Loucy (cell line): ENCODE measurements at regions not wholly inside any gene's neighbourhood (a gene's known extent, or its start where the extent isn't known, plus 50 kb on each side); places are given as distances from the start of the nearest gene placed in this dataset.

Experiments used
- H2AFZ ChIP-seq: fragments of 200-600 bp; sonication (generic); 2 replicates; pipeline ENCODE4 v1.6.0; 2016; ENCODE audit warnings: antibody characterized with exemption, mild to moderate bottlenecking, low read length, moderate library complexity
- H3F3A ChIP-seq: fragments of 200-600 bp; 2 replicates; pipeline ENCODE4 v1.6.0; 2016; ENCODE audit warnings: antibody characterized with exemption, low read depth, mild to moderate bottlenecking
- H3K27me3 ChIP-seq: fragments of 200-600 bp; sonication (generic); 2 replicates; pipeline ENCODE4 v1.6.1; 2014; ENCODE audit warnings: low read length, mild to moderate bottlenecking; ENCODE audit not compliant: insufficient read depth, poor library complexity, severe bottlenecking
- H3K36me3 ChIP-seq: fragments of 200-600 bp; sonication (generic); 2 replicates; pipeline ENCODE4 v1.6.1; 2016; ENCODE audit warnings: low read length; ENCODE audit not compliant: insufficient read depth
- H3K4me1 ChIP-seq: fragments of 200-600 bp; sonication (generic); 2 replicates; pipeline ENCODE4 v1.5.1; 2014; ENCODE audit warnings: low read length, mild to moderate bottlenecking; ENCODE audit not compliant: insufficient read depth, poor library complexity, severe bottlenecking
- H3K4me2 ChIP-seq: fragments of 200-600 bp; sonication (generic); 2 replicates; pipeline ENCODE4 v1.6.0; 2014; ENCODE audit warnings: antibody characterized with exemption, low read length, low read depth, mild to moderate bottlenecking; ENCODE audit not compliant: poor library complexity, severe bottlenecking
- H3K4me3 ChIP-seq: fragments of 200-600 bp; sonication (generic); 2 replicates; pipeline ENCODE4 v1.5.1; 2014; ENCODE audit warnings: low read length, mild to moderate bottlenecking, mixed read lengths; ENCODE audit not compliant: poor library complexity, severe bottlenecking
- H3K79me2 ChIP-seq: fragments of 200-600 bp; sonication (generic); 2 replicates; pipeline ENCODE4 v1.6.1; 2014; ENCODE audit warnings: low read length; ENCODE audit not compliant: insufficient read depth
- H3K9ac ChIP-seq: fragments of 200-600 bp; sonication (generic); 2 replicates; pipeline ENCODE4 v1.6.0; 2014; ENCODE audit warnings: mild to moderate bottlenecking, low read depth, low read length, moderate library complexity; ENCODE audit not compliant: poor library complexity, severe bottlenecking
- H3K9me2 ChIP-seq: fragments of 200-600 bp; sonication (generic); replicated peaks from 2 replicates; pipeline ENCODE4 v1.6.1; 2016; ENCODE audit warnings: low read depth, low read length, mixed read lengths
- H3K9me3 ChIP-seq: fragments of 200-600 bp; sonication (generic); 2 replicates; pipeline ENCODE4 v1.6.1; 2014; ENCODE audit warnings: mild to moderate bottlenecking, antibody characterized with exemption, low read length, low read depth; ENCODE audit not compliant: insufficient read depth
- H4K20me1 ChIP-seq: fragments of 200-600 bp; sonication (generic); 2 replicates; pipeline ENCODE4 v1.6.0; 2014; ENCODE audit warnings: antibody characterized with exemption, low read length, mild to moderate bottlenecking; ENCODE audit not compliant: insufficient read depth, poor library complexity, severe bottlenecking
- CTCF ChIP-seq: fragments of 200-600 bp; sonication (generic); conservative IDR thresholded peaks from 2 replicates; pipeline ENCODE4 v1.5.1; 2014; ENCODE audit warnings: mild to moderate bottlenecking, antibody characterized with exemption, low read length
- EZH2phosphoT487 ChIP-seq: fragments of 200-600 bp; IDR thresholded peaks from 2 replicates; pipeline ENCODE4 v1.6.1; 2018; ENCODE audit warnings: antibody characterized with exemption, mild to moderate bottlenecking, moderate library complexity, borderline replicate concordance

- TF ChIP-seq EZH2phosphoT487 (no peak), CTCF (no peak)
- Histone ChIP-seq H3F3A (no peaks in the 10 kb centered on the region), H4K20me1 (no peaks in the 10 kb centered on the region), H3K4me2 (no peak overlapping the region), H3K36me3 (no peaks in the 10 kb centered on the region), H3K4me3 (no peak overlapping the region), H3K79me2 (no peaks in the 10 kb centered on the region; the same call in 1 of the 2 replicates), H3K9me2 (no peaks in the 10 kb centered on the region), H3K27me3 (no peaks in the 10 kb centered on the region), H3K9me3 (no peaks in the 10 kb centered on the region), H2AFZ (no peak overlapping the region), H3K9ac (no peak overlapping the region), H3K4me1 (peaks cover 25% of the 10 kb centered on the region)
Observed at GRCh38 chr17:77280304-77281121, 139.7 kb downstream of the SEC14L1 start.

GRCh38 chr17:77281122-77281903 is 140.5 kb downstream of the SEC14L1 start:
- H2AFZ ChIP-seq = peak overlapping the region; percentile 88
- no peaks in the 10 kb centered on the region for H4K20me1 ChIP-seq
- no peaks in the 10 kb centered on the region for H3K9me3 ChIP-seq
- no peaks in the 10 kb centered on the region for H3K36me3 ChIP-seq
- H3K27me3 ChIP-seq = no peaks in the 10 kb centered on the region
- H3K9me2 ChIP-seq = no peaks in the 10 kb centered on the region
- peak overlapping the region; percentile 97 for H3K4me2 ChIP-seq
- TF ChIP-seq EZH2phosphoT487 (no peak), CTCF (peak; percentile 35; the same call in 1 of the 2 replicates)
- peaks cover 31% of the 10 kb centered on the region for H3K4me1 ChIP-seq
- peak overlapping the region; percentile 80 for H3K9ac ChIP-seq
- peak overlapping the region; percentile 87 for H3K4me3 ChIP-seq
- no peaks in the 10 kb centered on the region; the same call in 1 of the 2 replicates for H3K79me2 ChIP-seq
- no peaks in the 10 kb centered on the region for H3F3A ChIP-seq

GRCh38 chr17:77281904-77282367 is 141.2 kb downstream of the SEC14L1 start:
- Histone ChIP-seq H3K9ac (peak overlapping the region; percentile 80), H2AFZ (peak overlapping the region; percentile 88; the same call in 1 of the 2 replicates), H3K9me2 (no peaks in the 10 kb centered on the region)

More at GRCh38 chr17:77281904-77282367, 141.2 kb downstream of the SEC14L1 start:
- Histone ChIP-seq H3K9me3 (no peaks in the 10 kb centered on the region), H3K4me3 (peak overlapping the region; percentile 87), H3K4me2 (peak overlapping the region; percentile 97), H3K27me3 (no peaks in the 10 kb centered on the region), H3K79me2 (no peaks in the 10 kb centered on the region; the same call in 1 of the 2 replicates), H4K20me1 (no peaks in the 10 kb centered on the region), H3K4me1 (peaks cover 31% of the 10 kb centered on the region), H3K36me3 (no peaks in the 10 kb centered on the region), H3F3A (no peaks in the 10 kb centered on the region)
- no peak for TF ChIP-seq EZH2phosphoT487
- TF ChIP-seq CTCF = no peak
